ENCODE measurements at regions not wholly inside any gene's neighbourhood (a gene's known extent, or its start where the extent isn't known, plus 50 kb on each side); places are given as distances from the start of the nearest gene placed in this dataset.

GRCh38 chr3:28915741-28916500 lies 364.9 kb upstream of the RBMS3 start:
- TF ChIP-seq EZH2phosphoT487 (conservative IDR thresholded peaks at IDR 0.05; ENCODE audit: low read length) (no peak), CTCF (IDR thresholded peaks at IDR 0.05; ENCODE audit: insufficient read depth, low read length, poor library complexity, severe bottlenecking) (no peak)
